Breast epithelium (tissue), 3 donors: ENCODE measurements at regions not wholly inside any gene's neighbourhood (a gene's known extent, or its start where the extent isn't known, plus 50 kb on each side); places are given as distances from the start of the nearest gene placed in this dataset.

Experiments
- CTCF ChIP-seq, 3 donors: fragments of 450-650 bp; IDR thresholded peaks; one replicate each; pipeline ENCODE4 v1.5.1; 2016 to 2017; ENCODE audit warnings: antibody characterized with exemption in 3 of 3, mild to moderate bottlenecking in 3 of 3, moderate library complexity in 3 of 3
- POLR2A ChIP-seq: fragments of 450-650 bp; IDR thresholded peaks from one replicate; pipeline ENCODE4 v1.6.1; 2016; ENCODE audit warnings: antibody characterized with exemption, mild to moderate bottlenecking, moderate library complexity

- no peak for TF ChIP-seq CTCF (IDR thresholded peaks at IDR 0.05)
- no peak for TF ChIP-seq POLR2A
Observed at GRCh38 chr4:3673176-3673575, 93.0 kb upstream of the ADRA2C start.
